Stimulated activated CD8-positive, alpha-beta memory T cell treated with anti-CD3 and anti-CD28 coated beads, Interleukin-4, amount 100 ng/mL, for 48 hours (primary cell): ENCODE measurements at regions not wholly inside any gene's neighbourhood (a gene's known extent, or its start where the extent isn't known, plus 50 kb on each side); places are given as distances from the start of the nearest gene placed in this dataset.
A peak's percentile ranks its signal among the peaks of the same experiment; 100 is the strongest.

ENCODE experiments used
- DNase-seq: peaks from one replicate; pipeline ENCODE4 v3.0.0-alpha.2; 2020

GRCh38 chr12:118611295-118611694 is 234.9 kb downstream of the SUDS3 start:
- no peak for DNase-seq

- DNase-seq = no peak
Observed at GRCh38 chr12:118611770-118612169, 235.4 kb downstream of the SUDS3 start.

- no peak for DNase-seq
Observed at GRCh38 chr12:118617611-118618450, 241.5 kb downstream of the SUDS3 start.

GRCh38 chr12:118618695-118619094 is 242.3 kb downstream of the SUDS3 start:
- no peak for DNase-seq

- no peak for DNase-seq
Observed at GRCh38 chr12:118625050-118625675, 248.8 kb downstream of the SUDS3 start.

- no peak for DNase-seq
Observed at GRCh38 chr12:118633071-118633470, 256.7 kb downstream of the SUDS3 start.

GRCh38 chr12:118635276-118635675 is 258.9 kb downstream of the SUDS3 start:
- DNase-seq = no peak

- DNase-seq = no peak
Observed at GRCh38 chr12:118637767-118638370, 261.5 kb downstream of the SUDS3 start.

GRCh38 chr12:118641249-118641648 is 264.9 kb downstream of the SUDS3 start:
- no peak for DNase-seq

- DNase-seq = peak; percentile 26
Observed at GRCh38 chr12:118645219-118645618, 268.9 kb downstream of the SUDS3 start.

- no peak for DNase-seq
Observed at GRCh38 chr12:118649765-118650585, 273.6 kb downstream of the SUDS3 start.

GRCh38 chr12:118650586-118650960 is 274.2 kb downstream of the SUDS3 start:
- DNase-seq = no peak

GRCh38 chr12:118651487-118651886 is 275.1 kb downstream of the SUDS3 start:
- DNase-seq = no peak

- no peak for DNase-seq
Observed at GRCh38 chr12:118655588-118655987, 279.2 kb downstream of the SUDS3 start.

- DNase-seq = no peak
Observed at GRCh38 chr12:118680356-118680963, 300.9 kb upstream of the SRRM4 start.

- no peak for DNase-seq
Observed at GRCh38 chr12:118682656-118683055, 298.7 kb upstream of the SRRM4 start.

- no peak for DNase-seq
Observed at GRCh38 chr12:118685983-118686607, 295.2 kb upstream of the SRRM4 start.

- no peak for DNase-seq
Observed at GRCh38 chr12:118689793-118690192, 291.5 kb upstream of the SRRM4 start.

- DNase-seq = no peak
Observed at GRCh38 chr12:118690506-118690905, 290.8 kb upstream of the SRRM4 start.

GRCh38 chr12:118694128-118694775 is 287.1 kb upstream of the SRRM4 start:
- DNase-seq = no peak

- no peak for DNase-seq
Observed at GRCh38 chr12:118704527-118705241, 276.7 kb upstream of the SRRM4 start.
